Osteocyte (in vitro differentiated cells): ENCODE measurements at regions not wholly inside any gene's neighbourhood (a gene's known extent, or its start where the extent isn't known, plus 50 kb on each side); places are given as distances from the start of the nearest gene placed in this dataset.
A peak's percentile ranks its signal among the peaks of the same experiment; 100 is the strongest.
"Not testable (repeated sequence)": the region's sequence is repeated elsewhere in the genome, so short reads cannot be mapped to it uniquely, and the experiment has no call there.

Source experiments
- DNase-seq: peaks from one replicate; pipeline ENCODE4 v3.0.0; 2021; ENCODE audit warnings: mixed read lengths; ENCODE audit not compliant: unreplicated experiment; ENCODE audit errors: extremely low spot score
- H3K27ac Mint-ChIP-seq: one replicate; pipeline ENCODE4 v1.8.0; 2021; ENCODE audit warnings: mild to moderate bottlenecking, mixed read lengths; ENCODE audit not compliant: unreplicated experiment
- H3K27me3 Mint-ChIP-seq: one replicate; pipeline ENCODE4 v1.8.0; 2021; ENCODE audit warnings: mixed read lengths; ENCODE audit not compliant: unreplicated experiment
- H3K36me3 Mint-ChIP-seq: one replicate; pipeline ENCODE4 v1.8.0; 2021; ENCODE audit warnings: mixed read lengths; ENCODE audit not compliant: unreplicated experiment
- H3K4me1 Mint-ChIP-seq: one replicate; pipeline ENCODE4 v1.8.0; 2021; ENCODE audit warnings: mixed read lengths; ENCODE audit not compliant: unreplicated experiment
- H3K4me3 Mint-ChIP-seq: one replicate; pipeline ENCODE4 v1.8.0; 2021; ENCODE audit warnings: mild to moderate bottlenecking, moderate library complexity, mixed read lengths; ENCODE audit not compliant: unreplicated experiment
- H3K9me3 Mint-ChIP-seq: one replicate; pipeline ENCODE4 v1.8.0; 2021; ENCODE audit warnings: mixed read lengths; ENCODE audit not compliant: unreplicated experiment
- TF ChIP-seq, protein P1 (sequence below): fragments of 200-600 bp; sonication (generic); IDR thresholded peaks from 2 replicates; pipeline ENCODE4 v1.5.0; 2021; ENCODE audit warnings: antibody characterized with exemption, mild to moderate bottlenecking, moderate library complexity

DNA sequence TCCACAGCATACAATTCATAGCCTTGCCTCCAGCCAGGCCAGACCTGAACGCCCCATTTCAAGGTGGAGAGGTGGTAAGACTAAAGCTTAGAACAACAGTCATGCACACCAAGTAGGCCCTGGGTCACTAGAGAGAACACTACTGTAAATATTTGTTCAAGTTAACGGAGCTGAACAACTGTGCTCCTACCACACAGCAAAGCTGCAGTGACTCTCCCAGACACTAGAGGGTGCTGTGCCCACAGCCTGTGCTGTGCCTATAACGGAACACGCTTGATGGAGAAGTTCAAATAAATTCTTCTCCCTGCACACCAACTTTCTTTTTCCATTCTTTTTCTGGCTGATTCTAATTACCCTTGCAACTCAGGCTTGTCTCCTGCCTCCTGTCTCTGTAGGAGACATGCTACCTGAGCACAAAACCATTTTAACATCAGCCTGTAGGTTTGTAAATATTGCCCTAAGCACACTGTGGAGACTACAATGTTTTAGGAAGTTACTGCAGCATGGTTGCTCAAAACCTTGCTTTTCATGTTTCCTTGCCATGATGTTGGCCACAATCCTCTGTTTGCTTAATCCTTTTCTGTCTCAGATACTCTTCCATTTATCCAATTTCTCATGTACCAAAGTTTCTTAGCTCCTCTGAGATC, 103.1 kb upstream of the TERB2 start:
- not testable (repeated sequence) for H3K4me1 Mint-ChIP-seq, H3K36me3 Mint-ChIP-seq, H3K27ac Mint-ChIP-seq, H3K9me3 Mint-ChIP-seq, H3K27me3 Mint-ChIP-seq, H3K4me3 Mint-ChIP-seq, DNase-seq
- TF ChIP-seq, protein P1, sequence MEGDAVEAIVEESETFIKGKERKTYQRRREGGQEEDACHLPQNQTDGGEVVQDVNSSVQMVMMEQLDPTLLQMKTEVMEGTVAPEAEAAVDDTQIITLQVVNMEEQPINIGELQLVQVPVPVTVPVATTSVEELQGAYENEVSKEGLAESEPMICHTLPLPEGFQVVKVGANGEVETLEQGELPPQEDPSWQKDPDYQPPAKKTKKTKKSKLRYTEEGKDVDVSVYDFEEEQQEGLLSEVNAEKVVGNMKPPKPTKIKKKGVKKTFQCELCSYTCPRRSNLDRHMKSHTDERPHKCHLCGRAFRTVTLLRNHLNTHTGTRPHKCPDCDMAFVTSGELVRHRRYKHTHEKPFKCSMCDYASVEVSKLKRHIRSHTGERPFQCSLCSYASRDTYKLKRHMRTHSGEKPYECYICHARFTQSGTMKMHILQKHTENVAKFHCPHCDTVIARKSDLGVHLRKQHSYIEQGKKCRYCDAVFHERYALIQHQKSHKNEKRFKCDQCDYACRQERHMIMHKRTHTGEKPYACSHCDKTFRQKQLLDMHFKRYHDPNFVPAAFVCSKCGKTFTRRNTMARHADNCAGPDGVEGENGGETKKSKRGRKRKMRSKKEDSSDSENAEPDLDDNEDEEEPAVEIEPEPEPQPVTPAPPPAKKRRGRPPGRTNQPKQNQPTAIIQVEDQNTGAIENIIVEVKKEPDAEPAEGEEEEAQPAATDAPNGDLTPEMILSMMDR: peak; percentile 82

DNA sequence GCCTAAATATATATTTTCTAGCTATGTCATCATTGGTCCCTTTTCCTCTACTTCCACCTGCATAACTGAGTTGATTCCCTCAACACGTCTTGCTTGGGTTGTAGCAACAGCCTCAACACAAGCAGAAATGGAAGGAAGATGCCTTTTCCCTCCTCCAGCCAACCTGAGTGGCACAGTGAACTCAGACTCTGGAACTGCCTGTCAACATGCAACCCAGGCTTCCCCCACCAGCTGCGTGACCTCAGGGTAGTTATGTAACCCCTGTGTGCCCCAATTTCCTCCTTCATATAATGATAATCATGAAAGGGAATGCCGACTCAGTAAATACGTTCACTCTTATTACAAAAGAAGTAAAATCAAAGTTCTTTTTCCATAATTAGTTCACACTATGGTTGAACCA, 101.8 kb upstream of the TERB2 start:
- H3K4me1 Mint-ChIP-seq, DNase-seq, H3K27me3 Mint-ChIP-seq, H3K36me3 Mint-ChIP-seq, H3K4me3 Mint-ChIP-seq, H3K9me3 Mint-ChIP-seq, H3K27ac Mint-ChIP-seq: not testable (repeated sequence)

DNA sequence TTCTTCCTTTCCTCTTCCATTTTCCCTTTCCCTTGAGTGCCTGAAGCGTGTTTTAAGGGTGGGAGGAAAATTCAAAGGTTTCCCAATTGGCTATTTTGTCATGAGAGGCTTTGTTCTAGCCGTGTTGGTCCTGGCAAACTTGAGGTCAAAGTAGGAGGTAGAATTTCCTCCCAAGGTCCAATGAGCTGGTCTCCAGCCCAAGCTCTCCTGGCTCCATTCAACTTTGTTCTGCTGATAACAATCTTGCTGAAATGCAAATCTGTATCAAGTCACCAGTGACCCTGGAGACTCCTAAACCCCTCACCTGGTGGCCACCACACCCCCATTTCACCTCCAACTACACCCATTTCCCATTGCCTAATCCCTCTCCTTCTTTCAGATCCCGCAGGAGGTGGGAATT, 100.2 kb upstream of the TERB2 start:
- not testable (repeated sequence) for H3K36me3 Mint-ChIP-seq, H3K27ac Mint-ChIP-seq, DNase-seq, H3K27me3 Mint-ChIP-seq, H3K9me3 Mint-ChIP-seq, H3K4me1 Mint-ChIP-seq, H3K4me3 Mint-ChIP-seq

DNA sequence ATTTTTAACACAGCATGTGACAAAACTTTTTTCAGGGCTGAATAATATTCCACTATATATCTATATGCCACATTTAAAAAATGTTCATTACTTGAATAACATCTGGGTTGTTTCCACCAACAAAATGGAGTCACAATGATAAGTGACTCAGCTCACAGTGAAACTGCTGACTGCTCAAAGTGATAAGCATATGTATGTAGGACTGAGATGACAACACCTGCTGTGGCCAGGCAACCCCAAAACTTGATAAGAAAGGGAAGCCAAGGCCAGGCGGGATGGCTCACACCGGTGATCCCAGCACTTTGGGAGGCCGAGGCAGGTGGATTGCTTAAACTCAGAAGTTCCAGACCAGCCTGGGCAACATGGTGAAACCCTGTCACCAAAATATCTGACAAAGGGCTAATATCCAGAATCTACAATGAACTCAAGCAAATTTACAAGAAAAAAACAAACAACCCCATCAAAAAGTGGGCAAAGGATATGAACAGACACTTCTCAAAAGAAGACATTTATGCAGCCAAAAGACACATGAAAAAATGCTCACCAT, 99.2 kb upstream of the TERB2 start:
- H3K27ac Mint-ChIP-seq, H3K36me3 Mint-ChIP-seq, H3K4me1 Mint-ChIP-seq, H3K4me3 Mint-ChIP-seq, H3K9me3 Mint-ChIP-seq, H3K27me3 Mint-ChIP-seq, DNase-seq: not testable (repeated sequence)

DNA sequence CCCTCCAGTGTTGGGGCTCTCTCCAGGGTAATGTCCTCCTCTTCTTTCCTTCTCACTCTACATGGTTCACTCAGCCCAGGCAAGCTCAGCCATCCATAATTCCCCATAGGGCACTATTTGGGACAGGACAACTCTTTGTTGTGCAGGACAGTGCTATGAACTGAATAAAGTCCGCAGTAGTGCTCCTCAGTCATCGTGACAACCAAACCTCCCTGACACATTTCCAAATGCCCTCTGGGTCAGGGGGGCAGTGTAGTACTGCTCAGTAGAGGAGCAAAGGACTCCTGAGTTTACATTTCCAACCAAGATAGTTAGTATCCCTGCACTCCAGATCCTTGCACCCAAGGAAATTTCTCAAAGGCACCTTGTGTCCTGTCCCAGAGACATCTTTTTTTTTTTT, 97.4 kb upstream of the TERB2 start:
- DNase-seq, H3K4me1 Mint-ChIP-seq, H3K9me3 Mint-ChIP-seq, H3K27ac Mint-ChIP-seq, H3K4me3 Mint-ChIP-seq, H3K27me3 Mint-ChIP-seq, H3K36me3 Mint-ChIP-seq: not testable (repeated sequence)

DNA sequence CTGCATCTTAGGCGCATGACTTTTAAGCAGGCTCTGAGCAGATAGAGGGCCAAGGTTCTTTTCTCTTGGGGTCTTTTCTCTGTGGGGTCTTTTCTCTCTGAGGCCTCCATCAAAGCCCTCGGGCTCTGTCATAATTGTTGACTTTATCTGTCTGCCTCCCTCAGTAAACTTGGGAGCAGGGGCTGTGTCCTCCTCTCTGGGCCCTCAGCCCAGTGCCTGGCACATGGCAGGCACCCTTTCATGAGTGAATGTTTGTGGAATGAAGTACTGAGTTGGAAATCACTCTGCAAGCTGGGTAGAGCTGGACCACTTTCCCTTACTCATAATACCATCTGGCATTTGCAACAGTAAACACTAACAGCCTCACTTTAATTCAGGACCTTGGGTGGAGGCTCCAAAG, 96.3 kb upstream of the TERB2 start:
- H3K4me3 Mint-ChIP-seq, DNase-seq, H3K4me1 Mint-ChIP-seq, H3K36me3 Mint-ChIP-seq, H3K27ac Mint-ChIP-seq, H3K9me3 Mint-ChIP-seq, H3K27me3 Mint-ChIP-seq: not testable (repeated sequence)

DNA sequence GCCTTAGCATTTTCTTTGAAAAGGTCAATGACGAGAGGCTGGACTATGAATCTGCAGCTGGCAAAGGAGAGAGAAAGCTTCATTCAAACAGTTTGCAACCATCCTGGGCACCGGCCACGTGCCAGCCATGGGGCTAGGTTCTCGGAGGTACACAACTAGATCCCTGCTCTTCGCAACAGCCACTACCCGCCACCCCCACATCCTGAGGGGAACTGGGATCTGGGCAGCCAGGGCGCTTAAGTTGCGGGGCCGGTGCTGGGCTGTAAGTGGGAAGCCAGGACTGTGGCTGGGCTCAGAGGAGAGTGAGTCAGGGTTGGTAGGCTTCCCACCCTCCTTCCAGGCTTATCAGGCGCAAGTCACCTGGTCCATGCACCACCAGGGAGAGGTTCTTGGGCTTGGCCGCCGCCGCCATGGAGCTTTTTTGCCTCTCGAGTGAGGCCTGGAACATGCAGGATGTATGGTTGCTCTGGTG, 95.0 kb upstream of the TERB2 start:
- TF ChIP-seq, protein P1: no peak
- no peak overlapping the region for H3K27ac Mint-ChIP-seq
- H3K4me1 Mint-ChIP-seq: no peaks in the 10 kb centered on the region
- H3K4me3 Mint-ChIP-seq: no peak overlapping the region
- no peaks in the 10 kb centered on the region for H3K27me3 Mint-ChIP-seq
- no peaks in the 10 kb centered on the region for H3K9me3 Mint-ChIP-seq
- H3K36me3 Mint-ChIP-seq: no peaks in the 10 kb centered on the region
- no peak for DNase-seq
